H9 (cell line): ENCODE measurements at regions not wholly inside any gene's neighbourhood (a gene's known extent, or its start where the extent isn't known, plus 50 kb on each side); places are given as distances from the start of the nearest gene placed in this dataset.

Experiments used
- DNase-seq: peaks from one replicate; pipeline ENCODE4 v3.0.0-alpha.2; 2017
- H2AFZ ChIP-seq: one replicate; pipeline ENCODE4 v1.6.1; 2013; ENCODE audit warnings: mild to moderate bottlenecking, low read length, control low read depth, moderate library complexity
- H2AK5ac ChIP-seq: 2 replicates; pipeline ENCODE4 v1.6.1; 2013; ENCODE audit warnings: low read length, control low read depth, mixed read lengths; ENCODE audit not compliant: insufficient read length
- H2BK120ac ChIP-seq: one replicate; pipeline ENCODE4 v1.6.1; 2013; ENCODE audit warnings: low read depth, mild to moderate bottlenecking, low read length, control low read depth, inconsistent platforms; ENCODE audit not compliant: poor library complexity, severe bottlenecking
- H2BK12ac ChIP-seq: 2 replicates; pipeline ENCODE4 v1.6.1; 2013; ENCODE audit warnings: low read length, control low read depth, mixed read lengths, low read depth; ENCODE audit not compliant: insufficient read length
- H2BK15ac ChIP-seq: 2 replicates; pipeline ENCODE4 v1.6.1; 2013; ENCODE audit warnings: low read depth, low read length, control low read depth
- H2BK20ac ChIP-seq: one replicate; pipeline ENCODE4 v1.6.1; 2013; ENCODE audit warnings: low read depth, mild to moderate bottlenecking, low read length, control low read depth, inconsistent platforms; ENCODE audit not compliant: poor library complexity, severe bottlenecking
- H2BK5ac ChIP-seq: 2 replicates; pipeline ENCODE4 v1.6.1; 2013; ENCODE audit warnings: low read length, control low read depth, mixed read lengths; ENCODE audit not compliant: insufficient read length
- H3K14ac ChIP-seq: 2 replicates; pipeline ENCODE4 v1.6.1; 2013; ENCODE audit warnings: low read length, control low read depth; ENCODE audit not compliant: insufficient read depth
- H3K18ac ChIP-seq: 2 replicates; pipeline ENCODE4 v1.6.1; 2013; ENCODE audit warnings: low read depth, mild to moderate bottlenecking, mixed read lengths, low read length, control low read depth; ENCODE audit not compliant: insufficient read length
- H3K23ac ChIP-seq: 2 replicates; pipeline ENCODE4 v1.6.1; 2013; ENCODE audit warnings: low read length, control low read depth, mixed read lengths, low read depth; ENCODE audit not compliant: insufficient read length
- H3K23me2 ChIP-seq: 2 replicates; pipeline ENCODE4 v1.6.1; 2013; ENCODE audit warnings: low read depth, mild to moderate bottlenecking, mixed read lengths, low read length, control low read depth; ENCODE audit not compliant: insufficient read length, poor library complexity, severe bottlenecking
- H3K27ac ChIP-seq: 2 replicates; pipeline ENCODE4 v1.5.1; 2013; ENCODE audit warnings: low read length, control low read depth, mixed read lengths, low read depth; ENCODE audit not compliant: insufficient read length
- H3K27me3 ChIP-seq: 2 replicates; pipeline ENCODE4 v1.6.1; 2013; ENCODE audit warnings: low read length, control low read depth, inconsistent platforms; ENCODE audit not compliant: insufficient read depth
- H3K4ac ChIP-seq: 2 replicates; pipeline ENCODE4 v1.6.1; 2013; ENCODE audit warnings: low read depth, mild to moderate bottlenecking, control low read depth, inconsistent platforms, low read length, moderate library complexity
- H3K4me1 ChIP-seq: 2 replicates; pipeline ENCODE4 v1.6.1; 2013; ENCODE audit warnings: low read length, control low read depth, inconsistent platforms; ENCODE audit not compliant: insufficient read depth
- H3K4me2 ChIP-seq: 2 replicates; pipeline ENCODE4 v1.6.1; 2013; ENCODE audit warnings: low read length, control low read depth, mixed read lengths; ENCODE audit not compliant: insufficient read length, insufficient read depth
- H3K56ac ChIP-seq: 2 replicates; pipeline ENCODE4 v1.6.1; 2013; ENCODE audit warnings: low read depth, mild to moderate bottlenecking, mixed read lengths, low read length, control low read depth; ENCODE audit not compliant: insufficient read length
- H3K79me1 ChIP-seq: 2 replicates; pipeline ENCODE4 v1.6.1; 2013; ENCODE audit warnings: low read depth, mild to moderate bottlenecking, moderate library complexity, low read length, control low read depth, inconsistent platforms; ENCODE audit not compliant: insufficient read depth, poor library complexity, severe bottlenecking
- H3K79me2 ChIP-seq: 2 replicates; pipeline ENCODE4 v1.6.1; 2013; ENCODE audit warnings: low read length, control low read depth, inconsistent platforms; ENCODE audit not compliant: insufficient read depth
- H3K9ac ChIP-seq: 2 replicates; pipeline ENCODE4 v1.6.1; 2013; ENCODE audit warnings: low read length, control low read depth, mixed read lengths; ENCODE audit not compliant: insufficient read length; ENCODE audit errors: extremely low read depth
- H3K9me3 ChIP-seq: one replicate; pipeline ENCODE4 v1.6.1; 2013; ENCODE audit warnings: low read depth, low read length, inconsistent platforms; ENCODE audit not compliant: control insufficient read depth
- H3T11ph ChIP-seq: one replicate; pipeline ENCODE4 v1.6.1; 2013; ENCODE audit warnings: mild to moderate bottlenecking, low read length, control low read depth, inconsistent platforms
- H4K20me1 ChIP-seq: one replicate; pipeline ENCODE4 v1.6.1; 2013; ENCODE audit not compliant: control insufficient read depth, insufficient read length, insufficient read depth
- H4K5ac ChIP-seq: 2 replicates; pipeline ENCODE4 v1.6.1; 2013; ENCODE audit warnings: low read depth, mild to moderate bottlenecking, mixed read lengths, low read length, control low read depth; ENCODE audit not compliant: insufficient read length
- H4K8ac ChIP-seq: replicated peaks from 2 replicates; pipeline ENCODE4 v1.6.1; 2013; ENCODE audit warnings: low read length, control low read depth, mixed read lengths, low read depth; ENCODE audit not compliant: insufficient read length
- H4K91ac ChIP-seq: 2 replicates; pipeline ENCODE4 v1.6.1; 2013; ENCODE audit warnings: low read depth, mild to moderate bottlenecking, moderate library complexity, mixed read lengths, low read length, control low read depth; ENCODE audit not compliant: insufficient read length
- H3K27ac Mint-ChIP-seq, 3 experiments: 2 replicates in 2 of 3; 3 replicates in 1 of 3; pipeline ENCODE4 v1.8.0; 2020 to 2021; ENCODE audit warnings: mixed read lengths in 3 of 3, mild to moderate bottlenecking in 1 of 3, moderate library complexity in 1 of 3
- H3K27me3 Mint-ChIP-seq: 2 replicates; pipeline ENCODE4 v1.8.0; 2021; ENCODE audit warnings: low read depth, mild to moderate bottlenecking, moderate library complexity, mixed read lengths
- H3K36me3 Mint-ChIP-seq, 3 experiments: 2 replicates in 2 of 3; 3 replicates in 1 of 3; pipeline ENCODE4 v1.8.0; 2020 to 2021; ENCODE audit warnings: low read depth in 3 of 3, mixed read lengths in 3 of 3; ENCODE audit not compliant: insufficient read depth in 1 of 3
- H3K4me1 Mint-ChIP-seq, 2 experiments: 2 replicates each; pipeline ENCODE4 v1.8.0; 2020; ENCODE audit warnings: mixed read lengths in 2 of 2
- H3K4me3 Mint-ChIP-seq, 2 experiments: 2 replicates in 1 of 2; 3 replicates in 1 of 2; pipeline ENCODE4 v1.8.0; 2020 to 2021; ENCODE audit warnings: mild to moderate bottlenecking in 2 of 2, mixed read lengths in 2 of 2, moderate library complexity in 1 of 2
- H3K9me3 Mint-ChIP-seq, 2 experiments: 2 replicates in 1 of 2; 3 replicates in 1 of 2; pipeline ENCODE4 v1.8.0; 2020; ENCODE audit warnings: mild to moderate bottlenecking in 2 of 2, mixed read lengths in 2 of 2, moderate library complexity in 1 of 2
- CTCF ChIP-seq: fragments of 200-600 bp; sonication (generic); conservative IDR thresholded peaks from 3 replicates; pipeline ENCODE4 v1.8.0; 2021; ENCODE audit warnings: antibody characterized with exemption, mild to moderate bottlenecking
- WGBS: extraction: QIAGEN DNeasy Blood & Tissue Kit; methylation state at CpG from one replicate; pipeline ENCODE4 v1.1.7; 2013; ENCODE audit warnings: missing lambda C conversion rate, low lambda C conversion rate, mixed read lengths; ENCODE audit not compliant: insufficient read length; ENCODE audit errors: extremely low coverage; 5-methylcytosine and 5-hydroxymethylcytosine counted together

DNA sequence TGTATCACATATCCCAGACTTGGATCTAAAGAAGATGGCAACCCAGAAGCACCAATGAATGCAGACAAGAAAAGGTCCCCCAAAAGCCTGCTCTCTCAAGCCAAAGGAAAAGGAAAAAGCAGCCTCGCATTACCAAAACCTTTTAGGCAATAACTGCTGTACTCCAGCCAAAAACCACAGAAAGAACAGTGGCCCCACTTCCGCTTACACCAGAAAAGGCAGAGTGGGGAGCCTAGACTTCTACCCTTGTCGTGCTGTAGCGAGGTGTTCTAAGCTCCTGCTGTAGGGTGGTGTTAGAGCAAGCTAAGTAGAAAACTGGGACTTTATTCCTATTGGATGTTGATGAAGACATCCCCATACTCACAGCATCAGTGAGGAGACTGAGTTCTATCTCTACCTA is 244.0 kb upstream of the RXFP2 start:
- WGBS: no CpG with 5 or more reads among the region's 4 CpGs
- Histone ChIP-seq H3T11ph (no peak overlapping the region), H4K91ac (no peak overlapping the region), H2BK12ac (no peak overlapping the region), H2BK5ac (no peak overlapping the region), H2BK20ac (no peak overlapping the region), H4K8ac (no peak overlapping the region), H3K14ac (no peak overlapping the region), H3K9ac (no peak overlapping the region), H3K9me3 (no peaks in the 10 kb centered on the region), H3K23ac (no peak overlapping the region), H4K20me1 (no peaks in the 10 kb centered on the region), H3K79me1 (no peaks in the 10 kb centered on the region), H4K5ac (no peak overlapping the region), H2BK120ac (no peak overlapping the region), H3K4me1 (no peaks in the 10 kb centered on the region), H3K4me2 (no peak overlapping the region), H2AK5ac (no peak overlapping the region), H3K27me3 (no peaks in the 10 kb centered on the region), H3K4ac (no peak overlapping the region), H3K23me2 (no peaks in the 10 kb centered on the region), H2AFZ (no peak overlapping the region), H3K18ac (no peak overlapping the region), H2BK15ac (no peak overlapping the region), H3K56ac (no peak overlapping the region), H3K27ac (no peak overlapping the region), H3K79me2 (no peaks in the 10 kb centered on the region)
- Mint-ChIP-seq H3K4me1 (no peaks in the 10 kb centered on the region), H3K4me3 (no peak overlapping the region), H3K9me3 (peaks cover 22 to 23% of the 10 kb centered on the region in 2 experiments), H3K27ac (no peak overlapping the region), H3K36me3 (peaks cover 0 to 16% (median 0%) of the 10 kb centered on the region in 3 experiments; a peak in 2 of 7 replicates), H3K27me3 (no peaks in the 10 kb centered on the region)
- no peak for TF ChIP-seq CTCF
- DNase-seq: no peak
